Middle frontal gyrus (tissue), 1 donor: ENCODE measurements at regions not wholly inside any gene's neighbourhood (a gene's known extent, or its start where the extent isn't known, plus 50 kb on each side); places are given as distances from the start of the nearest gene placed in this dataset.
A peak's percentile ranks its signal among the peaks of the same experiment; 100 is the strongest.
"Not testable (repeated sequence)": the region's sequence is repeated elsewhere in the genome, so short reads cannot be mapped to it uniquely, and the experiment has no call there.

Experiments
- DNase-seq: peaks from one replicate; pipeline ENCODE4 v3.0.0-alpha.2; 2015; ENCODE audit warnings: low spot score; ENCODE audit errors: extremely low spot score

GRCh38 chr15:77910030-77910911, 167.2 kb downstream of the TBC1D2B start:
- peak; percentile 3 for DNase-seq

DNA sequence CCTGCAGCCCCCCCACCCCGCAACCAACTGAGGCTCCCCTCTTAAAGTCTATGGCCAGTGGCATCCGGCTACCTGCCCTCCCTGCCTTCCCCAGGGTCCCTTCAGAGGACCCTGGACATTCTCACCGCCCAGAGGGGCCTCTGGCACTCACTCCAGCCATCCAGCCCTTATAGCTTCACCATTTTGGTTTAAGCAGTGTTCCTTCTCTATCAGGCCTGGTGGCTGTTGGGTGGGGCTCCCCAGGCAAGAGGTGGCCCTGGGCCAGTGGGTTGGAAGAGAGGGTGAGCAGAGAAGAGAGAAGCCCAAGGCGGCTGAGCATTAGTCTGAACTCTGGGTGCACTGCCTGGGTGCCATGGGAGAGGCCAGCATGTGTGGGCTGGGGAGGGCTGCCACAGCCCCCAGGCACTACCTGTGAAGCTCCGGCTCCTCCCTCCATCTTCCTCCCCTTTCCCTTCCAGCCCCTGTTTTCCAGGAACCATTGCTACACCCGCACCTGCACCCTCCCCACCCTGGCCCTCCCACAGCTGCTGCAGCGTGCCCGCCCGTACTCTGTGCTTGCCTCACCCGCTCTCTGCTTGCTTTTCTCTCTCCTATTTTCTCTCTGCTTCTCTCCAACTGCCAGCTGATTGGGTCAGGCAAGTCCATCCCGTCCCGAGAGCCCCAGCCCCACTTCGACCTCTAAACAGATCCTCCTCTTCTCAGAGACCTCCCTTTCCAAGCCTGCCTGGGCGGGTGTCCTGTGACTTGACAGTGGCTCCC, 168.2 kb downstream of the TBC1D2B start:
- no peak for DNase-seq

- not testable (repeated sequence) for DNase-seq
Measured at GRCh38 chr15:77908752-77909111, 168.8 kb downstream of the TBC1D2B start.

DNA sequence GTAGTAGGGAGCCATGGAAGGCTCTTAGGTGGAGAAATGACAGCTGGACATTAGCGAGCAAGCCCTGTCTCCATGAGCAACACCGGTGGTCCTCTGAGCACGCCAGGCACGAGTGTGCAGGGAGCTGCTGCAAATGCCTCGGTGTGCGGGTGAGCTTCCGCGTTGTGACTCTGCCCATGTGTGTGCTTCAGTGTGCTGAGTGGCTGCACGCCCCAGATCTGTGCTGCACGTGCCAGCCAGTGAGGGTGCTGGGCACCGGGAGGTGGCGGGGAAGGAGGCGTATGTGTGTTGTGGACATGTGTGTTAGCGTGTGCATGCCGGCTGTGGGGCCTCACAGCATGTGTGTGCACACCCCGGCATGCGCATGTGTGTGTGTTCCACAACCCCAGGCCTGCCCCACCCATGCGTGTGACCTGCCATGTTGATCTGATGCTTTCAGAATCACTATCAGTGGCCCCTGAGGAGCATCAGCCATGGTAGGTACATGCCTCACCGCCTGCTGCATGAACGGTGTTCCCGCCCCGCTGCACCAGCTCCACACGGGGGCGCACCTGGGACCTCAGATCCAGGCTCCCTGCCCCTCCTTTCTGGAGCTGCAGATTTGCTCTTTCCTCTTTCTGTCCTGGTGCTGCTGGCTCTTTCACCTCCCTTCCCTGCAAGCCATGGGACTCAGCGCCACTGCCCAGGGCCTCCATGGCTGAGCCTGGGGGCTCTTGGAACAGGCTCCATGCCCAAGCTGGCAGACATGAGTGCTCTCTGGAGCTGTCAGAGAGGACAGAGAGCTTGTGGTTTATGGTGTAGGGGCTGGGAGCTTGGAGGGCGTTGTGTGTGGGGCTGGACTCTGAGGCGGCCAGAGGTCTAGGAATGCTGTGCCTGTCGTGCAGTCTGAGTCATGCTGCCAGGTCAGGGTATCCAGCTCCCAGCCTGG, 169.4 kb downstream of the TBC1D2B start:
- no peak for DNase-seq

GRCh38 chr15:77906062-77906990, 171.2 kb downstream of the TBC1D2B start:
- DNase-seq = not testable (repeated sequence)

DNA sequence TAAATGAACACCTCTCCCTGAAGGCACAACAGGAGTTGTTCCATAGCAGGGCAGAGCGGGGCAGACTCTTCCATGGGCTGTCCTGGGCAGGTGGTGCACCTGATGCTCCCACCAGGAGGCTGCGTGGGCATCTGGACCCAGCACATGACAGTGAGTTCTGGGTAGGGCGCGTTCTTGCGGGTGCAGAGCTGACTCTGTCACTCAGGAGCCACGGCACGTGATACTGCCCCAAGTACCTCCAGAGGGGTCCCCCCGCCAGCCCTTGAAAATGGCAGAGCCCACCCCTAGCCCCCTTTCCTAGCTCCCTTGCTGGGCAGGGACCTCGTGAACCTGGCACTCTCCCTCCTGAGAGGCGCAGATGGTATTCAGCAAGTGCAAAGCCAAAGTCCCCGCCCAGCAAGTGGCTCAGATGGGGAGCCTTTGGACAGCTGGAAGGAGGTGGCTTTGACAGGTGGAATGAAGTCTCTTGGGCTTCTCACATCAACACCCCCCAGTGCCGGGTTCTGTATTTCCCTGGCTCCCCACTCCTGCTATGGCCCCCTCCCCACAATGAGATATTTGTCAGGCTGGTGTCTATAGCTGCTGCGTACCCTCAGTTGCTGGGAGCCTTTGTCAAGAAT, 172.1 kb downstream of the TBC1D2B start:
- no peak for DNase-seq

DNA sequence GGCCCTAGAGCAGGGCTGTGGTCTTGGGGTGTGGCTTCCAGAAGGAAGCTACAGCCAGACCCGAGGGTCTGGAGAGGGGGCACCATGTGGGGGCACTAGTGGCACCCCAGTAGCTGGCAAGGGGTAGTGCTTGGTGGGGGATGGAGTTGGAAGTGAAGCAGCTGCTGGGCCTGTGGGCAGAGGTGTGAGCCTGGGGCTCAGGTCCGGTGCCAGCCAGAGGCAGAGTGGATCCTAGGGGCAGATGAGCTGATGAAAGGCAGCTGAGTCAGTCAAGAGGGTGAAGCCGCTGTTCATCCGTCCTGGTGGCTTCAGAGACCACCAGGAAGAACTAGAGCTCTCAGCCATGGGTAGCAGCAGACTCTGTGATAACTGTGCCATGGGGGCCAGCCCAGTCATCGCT, 172.6 kb downstream of the TBC1D2B start:
- no peak for DNase-seq

DNA sequence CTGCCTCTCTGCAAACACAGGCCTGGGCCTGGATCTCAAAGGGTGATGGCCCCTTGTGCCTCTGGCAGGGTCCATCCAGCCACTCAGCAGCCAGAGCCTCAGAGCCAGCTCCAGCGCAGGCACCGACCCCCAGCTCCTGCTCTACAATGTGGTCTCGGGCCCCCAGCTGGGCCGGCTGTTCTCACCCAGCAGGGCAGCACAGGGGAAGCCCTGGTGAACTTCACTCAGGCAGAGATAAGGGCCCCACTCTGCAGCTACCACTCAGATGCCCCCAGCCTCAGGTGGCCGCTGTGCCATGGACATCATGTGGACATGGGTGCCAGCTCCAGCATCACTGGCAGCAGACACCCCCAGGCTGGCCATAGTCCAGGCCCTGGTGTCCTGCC, 173.1 kb downstream of the TBC1D2B start:
- no peak for DNase-seq

- not testable (repeated sequence) for DNase-seq
Measured at GRCh38 chr15:77903761-77904435, 173.6 kb downstream of the TBC1D2B start.

DNA sequence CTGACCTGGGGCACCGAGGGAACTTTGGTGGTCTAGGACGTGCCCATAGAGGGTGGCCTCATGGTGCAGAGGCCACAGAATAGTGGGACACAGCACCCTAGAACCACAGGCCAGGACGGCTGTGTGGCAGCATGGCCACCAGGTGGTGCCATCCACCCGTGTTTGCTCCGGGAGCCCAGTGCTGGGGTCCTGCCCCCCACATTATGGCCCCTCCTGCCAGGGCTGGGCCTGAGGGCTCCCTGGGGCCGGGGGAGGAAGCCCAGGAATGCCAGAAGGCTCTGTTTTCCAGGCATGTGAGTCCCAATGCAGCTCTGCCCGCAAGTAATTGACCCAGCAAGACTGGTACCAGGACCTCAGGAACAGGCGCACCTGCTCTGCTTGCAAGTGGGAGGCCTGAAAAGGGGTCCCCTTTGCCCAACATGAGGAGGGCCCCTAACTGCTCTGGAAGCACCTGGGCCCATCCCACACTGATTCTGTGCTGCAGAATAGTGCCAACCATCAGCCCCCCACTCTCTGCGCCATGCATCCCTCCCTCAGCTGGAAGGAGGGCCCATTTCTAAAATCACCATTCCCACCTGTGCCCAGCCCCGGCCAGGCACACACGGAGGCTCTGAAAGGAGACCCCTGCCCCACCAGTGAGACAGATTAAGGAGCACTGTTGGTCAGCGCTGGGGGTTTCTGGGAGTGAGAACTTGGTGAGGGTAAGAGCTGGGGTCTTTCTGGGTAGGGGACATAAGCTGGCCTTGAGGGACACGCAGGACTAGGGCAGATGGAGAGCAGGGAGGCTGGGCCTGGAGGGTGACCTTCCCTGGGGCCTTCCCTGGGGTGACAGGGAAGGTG, 174.4 kb downstream of the TBC1D2B start:
- not testable (repeated sequence) for DNase-seq

DNA sequence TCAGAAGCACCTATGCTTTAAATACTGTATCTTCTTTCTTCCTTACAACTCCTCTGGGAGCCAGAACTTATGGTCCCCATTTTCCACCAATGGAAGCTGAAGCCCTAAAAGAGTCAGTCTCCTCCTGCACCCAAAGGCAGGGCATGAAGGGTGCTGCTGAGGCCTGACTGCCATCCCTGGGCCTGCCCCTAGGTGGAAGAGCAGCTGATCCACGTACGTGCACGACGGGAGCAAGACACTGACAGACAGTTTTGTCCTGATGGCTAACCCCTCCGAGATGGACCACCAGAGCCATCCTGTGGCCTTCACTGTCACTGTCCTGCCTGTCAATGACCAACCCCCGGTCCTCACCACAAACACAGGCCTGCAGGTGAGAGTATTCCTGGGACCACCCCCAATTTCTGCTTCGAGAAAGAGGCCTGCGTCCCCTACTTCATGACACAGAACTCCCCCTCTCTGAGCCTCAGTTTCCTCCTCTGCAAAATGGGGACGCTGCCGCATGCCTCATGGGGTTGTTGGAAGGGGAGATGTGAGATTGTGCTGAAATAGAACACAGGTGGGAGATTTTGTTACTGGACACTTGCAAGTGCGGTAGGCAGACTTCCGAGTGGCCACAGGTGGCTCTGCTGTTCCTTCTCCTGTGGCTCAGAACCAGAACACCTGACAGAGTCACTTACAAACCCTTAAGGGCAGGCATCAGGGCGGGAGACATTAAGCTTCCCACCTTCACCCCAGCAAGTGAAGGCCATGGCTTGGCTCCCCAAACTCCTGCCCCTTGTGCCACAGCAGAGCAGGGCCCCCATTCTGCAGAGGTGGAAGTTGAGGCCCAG, 175.4 kb downstream of the TBC1D2B start:
- DNase-seq = no peak

GRCh38 chr15:77901251-77901881, 176.1 kb downstream of the TBC1D2B start:
- DNase-seq = no peak

GRCh38 chr15:77900331-77900963, 177.1 kb downstream of the TBC1D2B start:
- DNase-seq = not testable (repeated sequence)

GRCh38 chr15:77899776-77900175, 177.7 kb downstream of the TBC1D2B start:
- not testable (repeated sequence) for DNase-seq

DNA sequence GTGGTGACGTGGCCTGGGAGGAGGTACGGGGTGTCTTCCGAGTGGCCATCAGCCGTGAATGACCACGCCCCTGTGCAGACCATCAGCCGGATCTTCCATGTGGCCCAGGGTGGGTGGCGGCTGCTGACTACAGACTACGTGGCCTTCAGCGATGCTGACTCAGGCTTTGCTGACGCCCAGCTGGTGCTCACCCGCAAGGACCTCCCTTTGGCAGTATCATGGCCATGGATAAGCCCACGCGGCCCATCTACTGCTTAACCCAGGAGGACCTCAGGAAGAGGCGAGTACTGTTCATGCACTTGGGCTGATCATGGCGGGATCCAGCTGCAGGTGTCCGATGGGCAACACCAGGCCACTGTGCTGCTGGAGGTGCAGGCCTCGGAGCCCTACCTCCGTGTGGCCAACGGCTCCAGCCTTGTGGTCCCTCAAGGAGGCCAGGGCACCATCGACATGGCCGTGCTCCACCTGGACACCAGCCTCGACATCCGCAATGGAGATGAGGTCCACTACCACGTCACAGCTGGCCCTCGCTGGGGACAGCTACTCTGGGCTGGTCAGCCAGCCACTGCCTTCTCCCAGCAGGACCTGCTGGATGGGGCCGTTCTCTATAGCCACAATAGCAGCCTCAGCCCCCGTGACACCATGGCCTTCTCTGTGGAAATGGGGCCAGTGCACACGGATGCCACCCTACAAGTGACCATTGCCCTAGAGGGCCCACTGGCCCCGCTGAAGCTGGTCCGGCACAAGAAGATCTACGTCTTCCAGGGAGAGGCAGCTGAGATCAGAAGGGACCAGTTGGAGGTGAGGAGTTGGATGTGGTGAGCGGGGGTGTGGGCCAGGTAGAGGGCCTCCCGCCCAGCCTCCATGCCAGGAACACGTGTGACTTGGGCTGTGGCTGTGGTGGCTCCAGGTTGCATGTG, 178.4 kb downstream of the TBC1D2B start:
- no peak for DNase-seq
